Prostate gland (tissue), 2 donors: ENCODE measurements at regions not wholly inside any gene's neighbourhood (a gene's known extent, or its start where the extent isn't known, plus 50 kb on each side); places are given as distances from the start of the nearest gene placed in this dataset.

ENCODE experiments used
- CTCF ChIP-seq, 4 experiments: fragments of 200-600 bp in 2 of 4; fragments of 450-650 bp in 2 of 4; sonication (generic) in 2 of 4; IDR thresholded peaks; 1 replicate in 3 of 4; 2 replicates in 1 of 4; pipeline ENCODE4 v1.5.1; 2016 to 2019; ENCODE audit warnings: antibody characterized with exemption in 4 of 4, mild to moderate bottlenecking in 2 of 4, moderate library complexity in 2 of 4
- POLR2A ChIP-seq: fragments of 450-650 bp; IDR thresholded peaks from one replicate; pipeline ENCODE4 v1.6.1; 2016; ENCODE audit warnings: antibody characterized with exemption, mild to moderate bottlenecking
- POLR2AphosphoS5 ChIP-seq: sonication (generic); formaldehyde crosslinking; IDR thresholded peaks from one replicate; pipeline ENCODE4 v1.6.1; 2017; ENCODE audit warnings: antibody characterized with exemption

- TF ChIP-seq CTCF (IDR thresholded peaks at IDR 0.05) (no peak), POLR2AphosphoS5 (no peak), POLR2A (no peak)
Observed at GRCh38 chr12:23098110-23098509, 473.1 kb downstream of the ETNK1 start.
